ENCODE measurements at regions not wholly inside any gene's neighbourhood (a gene's known extent, or its start where the extent isn't known, plus 50 kb on each side); places are given as distances from the start of the nearest gene placed in this dataset.

DNA sequence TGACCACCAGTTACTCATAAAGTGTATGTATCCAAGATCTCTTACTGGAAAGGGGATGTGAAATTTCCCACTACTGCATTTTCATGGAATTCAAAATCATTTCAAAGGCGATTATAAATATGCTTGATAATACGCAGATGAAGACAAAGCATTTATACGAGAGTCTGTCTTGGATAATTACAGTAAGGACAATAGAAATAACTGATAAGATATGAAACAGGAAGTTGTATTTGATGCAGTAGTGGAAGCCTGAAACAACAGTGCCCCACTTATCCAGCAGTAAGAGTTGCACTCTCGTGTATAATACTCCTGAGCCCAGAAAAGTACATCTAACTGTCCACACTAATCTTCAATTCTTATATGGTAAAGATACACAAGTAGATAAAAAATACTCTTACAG lies 188.7 kb upstream of the POU5F2 start:
- Histone ChIP-seq H3K79me2 (ENCODE audit: control insufficient read depth in 1 of 2, insufficient read depth in 2 of 2, low read length in 2 of 2) (no peaks in the 10 kb centered on the region), H3K56ac (replicated peaks; ENCODE audit: insufficient read length, low read depth, low read length) (no peak overlapping the region), H2BK15ac (ENCODE audit: low read length) (no peak overlapping the region), H2BK120ac (replicated peaks; ENCODE audit: low read depth, low read length) (no peak overlapping the region), H3K23me2 (ENCODE audit: low read depth, low read length) (no peaks in the 10 kb centered on the region), H4K5ac (ENCODE audit: insufficient read length, low read depth, low read length) (no peak overlapping the region), H3K4me3 (ENCODE audit: extremely low read depth in 1 of 4, insufficient read depth in 2 of 4, low read depth in 3 of 4, low read length in 4 of 4) (no peak overlapping the region), H2BK20ac (ENCODE audit: low read length) (no peak overlapping the region), H4K20me1 (replicated peaks in 1 of 2; ENCODE audit: control insufficient read depth in 1 of 2, insufficient read depth in 2 of 2, low read length in 2 of 2) (no peaks in the 10 kb centered on the region), H3K4me1 (replicated peaks in 1 of 4; ENCODE audit: control insufficient read depth in 3 of 4, insufficient read depth in 4 of 4, low read length in 3 of 4) (no peaks in the 10 kb centered on the region), H3K9me3 (ENCODE audit: insufficient read depth in 2 of 2, low read depth in 1 of 2, low read length in 1 of 2) (no peaks in the 10 kb centered on the region), H3K4me2 (ENCODE audit: insufficient read depth in 1 of 2, low read depth in 2 of 2, low read length in 2 of 2) (no peak overlapping the region), H3K9ac (replicated peaks in 1 of 4; ENCODE audit: extremely low read depth in 1 of 4, low read depth in 3 of 4, low read length in 3 of 4) (no peak overlapping the region), H3K4ac (replicated peaks; ENCODE audit: insufficient read length, low read depth, low read length) (no peak overlapping the region), H4K8ac (ENCODE audit: extremely low read depth, insufficient read depth, low read length) (no peak overlapping the region), H2BK5ac (ENCODE audit: low read depth, low read length) (no peak overlapping the region), H3K14ac (ENCODE audit: insufficient read length) (no peak overlapping the region), H3K36me3 (ENCODE audit: control insufficient read depth in 2 of 4, insufficient read depth in 4 of 4, low read length in 3 of 4) (no peaks in the 10 kb centered on the region), H3K18ac (ENCODE audit: extremely low read depth, low read length) (no peak overlapping the region), H2BK12ac (ENCODE audit: low read depth, low read length) (no peak overlapping the region), H3K23ac (ENCODE audit: insufficient read length) (no peak overlapping the region), H4K91ac (replicated peaks; ENCODE audit: insufficient read length, low read length) (no peak overlapping the region), H2AFZ (ENCODE audit: low read length) (no peak overlapping the region), H3K27ac (ENCODE audit: low read depth, low read length) (no peak overlapping the region), H3K79me1 (ENCODE audit: low read depth, low read length) (no peaks in the 10 kb centered on the region), H3K27me3 (replicated peaks in 1 of 4; ENCODE audit: control insufficient read depth in 3 of 4, extremely low read depth in 1 of 4, insufficient read depth in 3 of 4, low read length in 3 of 4) (no peaks in the 10 kb centered on the region), H2AK5ac (ENCODE audit: low read depth, low read length) (no peak overlapping the region)
- POLR2A ChIA-PET (ENCODE audit: partially characterized antibody), result no interaction called here
- WGBS, 2 experiments (ENCODE audit: extremely low coverage in 1 of 2, insufficient coverage in 1 of 2, insufficient read length in 1 of 2, insufficient replicate concordance in 2 of 2, low coverage in 1 of 2, low lambda C conversion rate in 2 of 2, missing lambda C conversion rate in 1 of 2), result 90% methylated on average over 4 of the region's 4 CpGs; no CpG with 5 or more reads in 1 of the 2 experiments
- FAIRE-seq (no peak), DNase-seq (ENCODE audit: low read depth in 1 of 2, low spot score in 2 of 2) (no peak)
- CTCF ChIA-PET (ENCODE audit: partially characterized antibody), result no interaction called here
- TF ChIP-seq KDM1A (IDR thresholded peaks at IDR 0.05; ENCODE audit: borderline replicate concordance, low read length) (no peak), BCL11A (IDR thresholded peaks at IDR 0.05; ENCODE audit: low read depth in 2 of 2, low read length in 2 of 2) (no peak)

Measured in H1 (cell line).